ENCODE measurements at regions not wholly inside any gene's neighbourhood (a gene's known extent, or its start where the extent isn't known, plus 50 kb on each side); places are given as distances from the start of the nearest gene placed in this dataset.

- DNase-seq = no peak
Measured at GRCh38 chr5:96595300-96596090, 66.7 kb upstream of the CAST start.

DNA sequence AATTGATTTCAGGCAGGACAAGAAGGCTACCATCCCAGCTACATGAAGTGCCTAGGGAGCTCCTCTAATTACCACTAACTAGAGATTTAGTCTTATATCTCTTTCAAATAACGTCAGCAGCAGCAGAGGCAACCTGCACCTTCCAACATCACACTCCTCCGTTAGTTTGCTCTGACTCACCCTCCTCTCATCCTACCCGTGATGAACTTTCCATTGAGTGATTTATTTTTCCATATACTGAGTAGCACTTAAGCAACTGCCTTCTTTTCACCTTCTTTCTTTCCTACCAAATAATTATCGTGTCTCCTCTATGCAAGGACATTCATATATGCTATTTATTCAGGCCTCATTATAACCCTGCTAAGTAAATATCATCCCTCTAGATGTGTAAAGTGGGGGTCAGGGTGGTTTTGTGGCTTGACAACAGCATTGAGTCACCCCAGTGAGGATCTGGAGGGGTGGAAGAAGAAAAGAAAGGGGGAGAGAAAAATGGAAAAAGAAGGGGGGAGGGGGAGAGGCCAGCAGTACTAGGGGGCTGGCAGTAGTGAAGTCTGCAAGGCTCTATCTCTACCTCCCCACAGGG, 64.6 kb upstream of the CAST start:
- DNase-seq = no peak

GRCh38 chr5:96601200-96601599, 61.0 kb upstream of the CAST start:
- no peak for DNase-seq

DNA sequence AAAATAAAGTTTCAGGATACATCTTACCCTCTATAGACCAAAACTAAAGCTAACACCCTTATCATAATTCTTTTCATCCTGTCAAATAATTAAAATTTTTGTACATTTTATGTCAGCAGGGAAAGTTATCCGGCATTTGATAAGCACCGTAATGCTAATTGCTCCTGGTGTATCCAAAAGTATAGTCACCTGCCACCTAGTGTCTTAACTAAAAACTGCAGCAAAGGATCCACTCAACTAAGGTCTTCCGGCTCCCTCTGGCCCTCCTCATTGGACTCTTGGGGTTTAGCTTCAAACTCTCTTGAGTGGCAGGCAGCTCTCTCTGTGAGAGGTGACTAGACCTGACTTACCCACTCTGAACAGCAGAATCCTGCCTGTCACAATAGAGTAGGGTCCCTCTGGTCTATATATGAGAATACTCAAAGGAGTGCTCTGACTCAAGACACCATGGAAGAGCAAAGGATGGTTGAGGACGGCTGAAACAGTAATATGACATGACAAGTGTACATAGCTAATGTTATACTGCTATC, 60.4 kb upstream of the CAST start:
- peak; percentile 73 for DNase-seq

DNA sequence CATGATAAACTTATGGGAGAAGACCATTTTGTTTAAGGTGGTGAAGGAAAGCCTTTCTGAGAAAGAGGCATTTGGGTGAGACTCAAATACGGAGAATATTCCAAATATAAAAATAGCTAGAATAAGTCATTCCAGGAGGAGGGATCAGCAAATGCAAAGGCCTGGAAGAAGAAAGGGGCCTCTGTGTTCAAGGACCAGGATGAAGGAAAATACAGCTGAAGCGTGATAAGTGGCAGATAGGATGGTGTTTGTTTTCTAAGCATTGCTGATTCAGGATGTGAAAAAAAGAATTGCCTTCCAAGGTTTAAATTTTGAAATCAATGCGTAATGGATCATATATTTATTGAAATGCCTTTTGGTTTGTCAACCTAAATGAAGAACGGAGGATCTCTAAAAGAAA, 59.4 kb upstream of the CAST start:
- DNase-seq = no peak

GRCh38 chr5:96605144-96605837, 56.9 kb upstream of the CAST start:
- DNase-seq = no peak

- no peak for DNase-seq
Measured at GRCh38 chr5:96609369-96609768, 52.8 kb upstream of the CAST start.

- no peak for DNase-seq
Measured at GRCh38 chr5:96610747-96611146, 51.4 kb upstream of the CAST start.

DNA sequence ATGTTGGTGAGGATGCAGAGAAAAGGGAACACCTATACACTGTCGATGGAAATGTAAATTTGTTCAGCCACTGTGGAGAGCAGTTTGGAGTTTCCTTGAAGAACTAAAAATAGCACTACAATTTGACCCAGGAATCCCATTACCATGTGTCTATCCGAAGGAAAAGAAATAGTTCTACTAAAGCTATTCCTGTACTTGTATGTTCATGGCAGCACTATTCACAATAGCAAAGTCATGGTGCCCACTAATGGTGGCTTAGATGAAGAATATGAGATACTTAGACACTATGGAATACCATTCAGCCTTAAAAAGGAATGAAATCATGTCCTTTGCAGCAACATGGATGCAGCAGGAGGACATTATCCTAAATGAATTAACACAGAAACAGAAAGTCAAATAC, 50.2 kb upstream of the CAST start:
- DNase-seq = no peak

All from NCI-H748 treated with DMSO at 0.1 percent for 48 hours (cell line).